ACHN (cell line): ENCODE measurements at regions not wholly inside any gene's neighbourhood (a gene's known extent, or its start where the extent isn't known, plus 50 kb on each side); places are given as distances from the start of the nearest gene placed in this dataset.

Source experiments
- DNase-seq: peaks from one replicate; pipeline ENCODE4 v3.0.0-alpha.2; 2015
- in situ Hi-C: cut with HindIII; loops from 2 replicates; pipeline ENCODE4 v1.10.0; 2017; ENCODE audit warnings: low sequenced_read_pairs, low pct_ligation_motif_present, low pct_unique_long_range_greater_than_20kb

- in situ Hi-C loops, result no loop called here
- no peak for DNase-seq
These were observed 566.8 kb downstream of the PDCD6IP start for GRCh38 chr3:34365231-34365630.

- in situ Hi-C loops, result no loop called here
- DNase-seq, result no peak
These were observed 567.3 kb downstream of the PDCD6IP start for GRCh38 chr3:34365771-34366170.

- DNase-seq, result no peak
- in situ Hi-C loops, result no loop called here
These were observed 569.1 kb downstream of the PDCD6IP start for GRCh38 chr3:34367521-34367920.

GRCh38 chr3:34374521-34374920, 576.1 kb downstream of the PDCD6IP start:
- in situ Hi-C loops, result no loop called here
- no peak for DNase-seq

- in situ Hi-C loops, result no loop called here
These were observed 578.3 kb downstream of the PDCD6IP start for GRCh38 chr3:34376691-34377090.

GRCh38 chr3:34377961-34378360, 579.5 kb downstream of the PDCD6IP start:
- no peak for DNase-seq

More at GRCh38 chr3:34376691-34377090, 578.3 kb downstream of the PDCD6IP start:
- DNase-seq, result no peak

GRCh38 chr3:34381243-34381642, 582.8 kb downstream of the PDCD6IP start:
- in situ Hi-C loops, result no loop called here
- no peak for DNase-seq

More at GRCh38 chr3:34377961-34378360, 579.5 kb downstream of the PDCD6IP start:
- in situ Hi-C loops, result no loop called here

- DNase-seq, result no peak
- in situ Hi-C loops, result no loop called here
These were observed 584.4 kb downstream of the PDCD6IP start for GRCh38 chr3:34382859-34383258.

GRCh38 chr3:34386309-34386708, 587.9 kb downstream of the PDCD6IP start:
- in situ Hi-C loops, result no loop called here
- no peak for DNase-seq

GRCh38 chr3:34387826-34388564, 589.6 kb downstream of the PDCD6IP start:
- in situ Hi-C loops, result no loop called here
- DNase-seq, result no peak

- in situ Hi-C loops, result no loop called here
- DNase-seq, result no peak
These were observed 590.4 kb downstream of the PDCD6IP start for GRCh38 chr3:34388830-34389229.

- DNase-seq, result no peak
- in situ Hi-C loops, result no loop called here
These were observed 596.7 kb downstream of the PDCD6IP start for GRCh38 chr3:34394978-34395748.

- in situ Hi-C loops, result no loop called here
- no peak for DNase-seq
These were observed 597.9 kb downstream of the PDCD6IP start for GRCh38 chr3:34396288-34396687.

- DNase-seq, result no peak
- in situ Hi-C loops, result no loop called here
These were observed 598.5 kb downstream of the PDCD6IP start for GRCh38 chr3:34396956-34397355.

- in situ Hi-C loops, result no loop called here
- DNase-seq, result no peak
These were observed 601.0 kb downstream of the PDCD6IP start for GRCh38 chr3:34399401-34399800.

GRCh38 chr3:34405159-34405558, 606.7 kb downstream of the PDCD6IP start:
- no peak for DNase-seq

GRCh38 chr3:34407281-34407680, 608.9 kb downstream of the PDCD6IP start:
- in situ Hi-C loops, result no loop called here
- no peak for DNase-seq

More at GRCh38 chr3:34405159-34405558, 606.7 kb downstream of the PDCD6IP start:
- in situ Hi-C loops, result no loop called here

GRCh38 chr3:34408088-34408487, 609.7 kb downstream of the PDCD6IP start:
- no peak for DNase-seq
- in situ Hi-C loops, result no loop called here

GRCh38 chr3:34411596-34411995, 613.2 kb downstream of the PDCD6IP start:
- in situ Hi-C loops, result no loop called here
- no peak for DNase-seq

GRCh38 chr3:34419801-34420200, 621.4 kb downstream of the PDCD6IP start:
- DNase-seq, result peak; percentile 32
- in situ Hi-C loops, result no loop called here
